ENCODE measurements at regions not wholly inside any gene's neighbourhood (a gene's known extent, or its start where the extent isn't known, plus 50 kb on each side); places are given as distances from the start of the nearest gene placed in this dataset.
"Not testable (repeated sequence)": the region's sequence is repeated elsewhere in the genome, so short reads cannot be mapped to it uniquely, and the experiment has no call there.

- H4K20me1 ChIP-seq (ENCODE audit: insufficient read depth, low read length); H3K4me1 ChIP-seq (ENCODE audit: insufficient read depth, low read length); H3K79me2 ChIP-seq (ENCODE audit: insufficient read depth, low read length); H3K27me3 ChIP-seq (ENCODE audit: insufficient read depth, low read length); H3K27ac ChIP-seq (ENCODE audit: low read depth, low read length); H3K9me3 ChIP-seq (ENCODE audit: low read depth, low read length); H3K36me3 ChIP-seq (ENCODE audit: insufficient read depth, low read length); DNase-seq (ENCODE audit: insufficient read length, low spot score, missing footprints); H3K4me3 ChIP-seq (ENCODE audit: insufficient read depth, low read length); H2AFZ ChIP-seq (ENCODE audit: low read length); H3K4me2 ChIP-seq (ENCODE audit: insufficient read depth, low read length): not testable (repeated sequence)
These were observed 68.1 kb downstream of the GOLGA6L6 start for GRCh38 chr15:20473465-20473864.

GRCh38 chr15:20472983-20473382, 68.6 kb downstream of the GOLGA6L6 start:
- not testable (repeated sequence) for H3K9me3 ChIP-seq (ENCODE audit: low read depth, low read length); H3K4me3 ChIP-seq (ENCODE audit: insufficient read depth, low read length); H2AFZ ChIP-seq (ENCODE audit: low read length); H4K20me1 ChIP-seq (ENCODE audit: insufficient read depth, low read length); H3K36me3 ChIP-seq (ENCODE audit: insufficient read depth, low read length); H3K27me3 ChIP-seq (ENCODE audit: insufficient read depth, low read length); H3K79me2 ChIP-seq (ENCODE audit: insufficient read depth, low read length); H3K27ac ChIP-seq (ENCODE audit: low read depth, low read length); H3K4me1 ChIP-seq (ENCODE audit: insufficient read depth, low read length); H3K4me2 ChIP-seq (ENCODE audit: insufficient read depth, low read length); DNase-seq (ENCODE audit: insufficient read length, low spot score, missing footprints)

GRCh38 chr15:20470810-20471209, 70.8 kb downstream of the GOLGA6L6 start:
- H3K9me3 ChIP-seq (ENCODE audit: low read depth, low read length); H3K36me3 ChIP-seq (ENCODE audit: insufficient read depth, low read length); H3K4me3 ChIP-seq (ENCODE audit: insufficient read depth, low read length); H3K4me1 ChIP-seq (ENCODE audit: insufficient read depth, low read length); H3K4me2 ChIP-seq (ENCODE audit: insufficient read depth, low read length); H3K27me3 ChIP-seq (ENCODE audit: insufficient read depth, low read length); H2AFZ ChIP-seq (ENCODE audit: low read length); H3K79me2 ChIP-seq (ENCODE audit: insufficient read depth, low read length); DNase-seq (ENCODE audit: insufficient read length, low spot score, missing footprints); H3K27ac ChIP-seq (ENCODE audit: low read depth, low read length); H4K20me1 ChIP-seq (ENCODE audit: insufficient read depth, low read length): not testable (repeated sequence)

GRCh38 chr15:20441138-20441537, 100.5 kb downstream of the GOLGA6L6 start:
- not testable (repeated sequence) for H3K27ac ChIP-seq (ENCODE audit: low read depth, low read length); H4K20me1 ChIP-seq (ENCODE audit: insufficient read depth, low read length); H3K4me2 ChIP-seq (ENCODE audit: insufficient read depth, low read length); DNase-seq (ENCODE audit: insufficient read length, low spot score, missing footprints); H3K79me2 ChIP-seq (ENCODE audit: insufficient read depth, low read length); H3K4me1 ChIP-seq (ENCODE audit: insufficient read depth, low read length); H3K4me3 ChIP-seq (ENCODE audit: insufficient read depth, low read length); H2AFZ ChIP-seq (ENCODE audit: low read length); H3K36me3 ChIP-seq (ENCODE audit: insufficient read depth, low read length); H3K27me3 ChIP-seq (ENCODE audit: insufficient read depth, low read length); H3K9me3 ChIP-seq (ENCODE audit: low read depth, low read length)

- H3K9me3 ChIP-seq (ENCODE audit: low read depth, low read length); H3K4me2 ChIP-seq (ENCODE audit: insufficient read depth, low read length); H3K79me2 ChIP-seq (ENCODE audit: insufficient read depth, low read length); H3K4me1 ChIP-seq (ENCODE audit: insufficient read depth, low read length); H3K27me3 ChIP-seq (ENCODE audit: insufficient read depth, low read length); H2AFZ ChIP-seq (ENCODE audit: low read length); H3K4me3 ChIP-seq (ENCODE audit: insufficient read depth, low read length); DNase-seq (ENCODE audit: insufficient read length, low spot score, missing footprints); H4K20me1 ChIP-seq (ENCODE audit: insufficient read depth, low read length); H3K36me3 ChIP-seq (ENCODE audit: insufficient read depth, low read length); H3K27ac ChIP-seq (ENCODE audit: low read depth, low read length): not testable (repeated sequence)
These were observed 101.2 kb downstream of the GOLGA6L6 start for GRCh38 chr15:20440390-20440789.

- DNase-seq (ENCODE audit: insufficient read length, low spot score, missing footprints); H3K79me2 ChIP-seq (ENCODE audit: insufficient read depth, low read length); H3K27ac ChIP-seq (ENCODE audit: low read depth, low read length); H3K4me3 ChIP-seq (ENCODE audit: insufficient read depth, low read length); H3K9me3 ChIP-seq (ENCODE audit: low read depth, low read length); H4K20me1 ChIP-seq (ENCODE audit: insufficient read depth, low read length); H2AFZ ChIP-seq (ENCODE audit: low read length); H3K4me1 ChIP-seq (ENCODE audit: insufficient read depth, low read length); H3K4me2 ChIP-seq (ENCODE audit: insufficient read depth, low read length); H3K27me3 ChIP-seq (ENCODE audit: insufficient read depth, low read length); H3K36me3 ChIP-seq (ENCODE audit: insufficient read depth, low read length): not testable (repeated sequence)
These were observed 102.5 kb downstream of the GOLGA6L6 start for GRCh38 chr15:20439111-20439510.

- not testable (repeated sequence) for H3K4me1 ChIP-seq (ENCODE audit: insufficient read depth, low read length); H4K20me1 ChIP-seq (ENCODE audit: insufficient read depth, low read length); H3K27ac ChIP-seq (ENCODE audit: low read depth, low read length); H3K27me3 ChIP-seq (ENCODE audit: insufficient read depth, low read length); H3K36me3 ChIP-seq (ENCODE audit: insufficient read depth, low read length); H3K4me2 ChIP-seq (ENCODE audit: insufficient read depth, low read length); H2AFZ ChIP-seq (ENCODE audit: low read length); DNase-seq (ENCODE audit: insufficient read length, low spot score, missing footprints); H3K9me3 ChIP-seq (ENCODE audit: low read depth, low read length); H3K4me3 ChIP-seq (ENCODE audit: insufficient read depth, low read length); H3K79me2 ChIP-seq (ENCODE audit: insufficient read depth, low read length)
These were observed 103.3 kb downstream of the GOLGA6L6 start for GRCh38 chr15:20438255-20438654.

GRCh38 chr15:20433468-20433867, 108.1 kb downstream of the GOLGA6L6 start:
- H2AFZ ChIP-seq (ENCODE audit: low read length); H3K4me2 ChIP-seq (ENCODE audit: insufficient read depth, low read length); H3K4me1 ChIP-seq (ENCODE audit: insufficient read depth, low read length); DNase-seq (ENCODE audit: insufficient read length, low spot score, missing footprints); H3K4me3 ChIP-seq (ENCODE audit: insufficient read depth, low read length); H3K9me3 ChIP-seq (ENCODE audit: low read depth, low read length); H3K79me2 ChIP-seq (ENCODE audit: insufficient read depth, low read length); H3K36me3 ChIP-seq (ENCODE audit: insufficient read depth, low read length); H4K20me1 ChIP-seq (ENCODE audit: insufficient read depth, low read length); H3K27ac ChIP-seq (ENCODE audit: low read depth, low read length); H3K27me3 ChIP-seq (ENCODE audit: insufficient read depth, low read length): not testable (repeated sequence)

- not testable (repeated sequence) for H3K9me3 ChIP-seq (ENCODE audit: low read depth, low read length); H4K20me1 ChIP-seq (ENCODE audit: insufficient read depth, low read length); H3K4me3 ChIP-seq (ENCODE audit: insufficient read depth, low read length); H3K4me1 ChIP-seq (ENCODE audit: insufficient read depth, low read length); H3K4me2 ChIP-seq (ENCODE audit: insufficient read depth, low read length); H3K27me3 ChIP-seq (ENCODE audit: insufficient read depth, low read length); DNase-seq (ENCODE audit: insufficient read length, low spot score, missing footprints); H3K36me3 ChIP-seq (ENCODE audit: insufficient read depth, low read length); H3K27ac ChIP-seq (ENCODE audit: low read depth, low read length); H2AFZ ChIP-seq (ENCODE audit: low read length); H3K79me2 ChIP-seq (ENCODE audit: insufficient read depth, low read length)
These were observed 111.1 kb downstream of the GOLGA6L6 start for GRCh38 chr15:20430495-20430894.
